WTC11 (cell line): ENCODE measurements at regions not wholly inside any gene's neighbourhood (a gene's known extent, or its start where the extent isn't known, plus 50 kb on each side); places are given as distances from the start of the nearest gene placed in this dataset.

Experiments
- CREB1 ChIP-seq: sonication (generic); formaldehyde crosslinking; IDR thresholded peaks from 2 replicates; pipeline ENCODE4 v1.8.0; 2023; ENCODE audit warnings: mild to moderate bottlenecking, missing genetic modification reagents
- CTCF ChIP-seq: fragments of 200-600 bp; IDR thresholded peaks from 2 replicates; pipeline ENCODE4 v1.8.0; 2022; ENCODE audit warnings: antibody characterized with exemption
- E2F5 ChIP-seq: sonication (generic); formaldehyde crosslinking; IDR thresholded peaks from 2 replicates; pipeline ENCODE4 v1.8.1; 2022; ENCODE audit warnings: mild to moderate bottlenecking, moderate library complexity, missing genetic modification reagents
- MAX ChIP-seq: sonication (generic); formaldehyde crosslinking; IDR thresholded peaks from 2 replicates; pipeline ENCODE4 v1.8.0; 2022; ENCODE audit warnings: mild to moderate bottlenecking, missing genetic modification reagents
- ZNF532 ChIP-seq: fragments of 250-450 bp; sonication (Bioruptor Pico); IDR thresholded peaks from 2 replicates; pipeline ENCODE4 v1.9.0; 2021; ENCODE audit warnings: mild to moderate bottlenecking, borderline replicate concordance

- TF ChIP-seq CTCF (no peak), ZNF532 (no peak), E2F5 (CRISPR knock-in tag) (no peak), MAX (CRISPR knock-in tag) (no peak), CREB1 (CRISPR knock-in tag) (no peak)
Observed at GRCh38 chr18:75154259-75154658, 54.7 kb downstream of the PTGR3 start.
